ENCODE measurements at regions not wholly inside any gene's neighbourhood (a gene's known extent, or its start where the extent isn't known, plus 50 kb on each side); places are given as distances from the start of the nearest gene placed in this dataset.
A peak's percentile ranks its signal among the peaks of the same experiment; 100 is the strongest.
"Not testable (repeated sequence)": the region's sequence is repeated elsewhere in the genome, so short reads cannot be mapped to it uniquely, and the experiment has no call there.

DNA sequence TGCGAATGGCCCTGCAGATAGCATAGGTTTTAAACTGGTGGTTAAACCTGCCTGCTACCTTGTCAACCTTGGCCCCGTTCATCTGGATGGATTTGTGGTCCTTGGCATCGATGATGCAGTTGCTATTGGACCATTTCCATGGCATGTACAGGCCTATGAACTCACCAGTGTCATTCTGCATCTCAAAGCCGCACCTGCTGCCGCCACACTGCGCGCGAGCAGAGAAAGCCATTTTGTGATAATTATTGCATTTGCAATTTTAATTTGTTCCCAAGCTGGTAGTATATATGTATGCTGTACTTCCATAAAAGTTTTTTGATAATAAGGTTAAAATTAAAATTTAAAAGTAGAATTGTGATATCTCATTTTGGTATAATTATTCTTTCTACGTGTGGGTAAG is 94.8 kb upstream of the UXS1 start:
- DNase-seq: no peak

DNA sequence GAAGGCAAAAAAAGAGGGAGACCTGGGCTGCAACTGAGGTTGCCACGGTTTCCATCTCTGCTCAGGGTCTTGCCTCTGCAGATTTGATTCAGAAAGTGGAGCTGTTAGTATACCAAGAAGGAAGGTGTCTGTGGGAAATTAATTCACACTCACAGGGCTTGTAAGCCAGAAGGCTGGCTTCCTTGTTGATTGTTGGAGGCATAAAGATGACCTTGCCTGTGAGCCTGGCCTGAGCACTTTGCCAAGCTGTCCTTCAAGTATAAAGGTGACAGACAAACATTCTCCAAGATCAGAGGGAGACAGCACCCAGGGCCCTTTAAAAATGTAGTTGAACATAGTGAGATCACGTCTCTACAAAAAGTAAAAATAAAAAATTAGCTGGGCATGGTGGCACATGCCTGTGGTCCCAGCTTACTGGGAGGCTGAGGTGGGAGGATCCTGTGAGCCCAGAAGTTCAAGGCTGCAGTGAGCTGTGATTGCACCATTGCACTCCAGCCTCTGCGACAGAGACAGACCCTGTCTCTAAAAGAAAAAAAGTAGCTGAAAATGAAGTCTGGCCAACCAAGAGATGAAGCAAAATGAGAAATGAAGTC is 91.2 kb upstream of the UXS1 start:
- DNase-seq: no peak

DNA sequence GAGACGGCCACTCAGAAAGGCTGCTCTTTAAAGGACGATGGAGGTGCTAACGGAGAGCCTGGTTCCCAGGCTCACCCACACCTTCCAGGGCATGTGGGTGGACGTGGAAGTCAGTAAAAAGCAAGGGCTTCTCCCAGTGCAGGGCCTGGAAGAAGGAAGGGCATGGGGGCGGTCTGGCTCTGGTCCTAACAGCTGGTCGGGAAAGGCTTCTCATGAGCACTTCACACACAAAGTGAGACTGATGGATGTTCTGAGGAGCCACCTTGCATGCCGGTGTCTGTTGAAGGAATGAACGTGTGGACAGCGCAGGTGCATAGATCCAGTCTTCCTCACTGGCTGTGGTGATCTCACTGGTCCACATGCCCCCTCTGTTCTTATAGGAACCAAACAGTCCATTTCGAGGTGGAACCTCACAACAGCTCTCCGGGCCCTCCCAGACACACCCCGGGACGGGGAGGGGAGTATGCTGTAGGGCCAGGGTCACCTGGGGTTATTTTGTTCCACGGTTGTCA is 90.6 kb upstream of the UXS1 start:
- no peak for DNase-seq

DNA sequence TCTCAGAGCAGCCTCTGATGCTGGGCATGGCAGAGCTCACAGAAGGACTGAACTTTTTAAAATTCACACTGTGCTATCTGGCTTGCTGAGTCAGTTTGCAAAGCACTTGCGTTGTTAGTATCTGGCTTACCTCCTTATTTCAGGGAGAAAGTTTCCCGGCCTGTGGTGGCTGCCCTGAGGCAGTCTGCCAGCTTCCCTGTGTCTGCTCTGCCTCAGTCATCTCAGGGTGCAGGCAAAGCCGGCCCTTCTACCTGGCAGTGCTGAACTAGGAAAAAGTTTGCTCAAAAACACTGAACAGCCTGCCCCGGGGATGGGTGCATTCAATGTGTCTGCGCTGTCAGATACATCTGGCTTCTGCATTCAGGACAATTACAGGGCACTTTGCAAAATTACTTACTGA is 90.2 kb upstream of the UXS1 start:
- no peak for DNase-seq

DNA sequence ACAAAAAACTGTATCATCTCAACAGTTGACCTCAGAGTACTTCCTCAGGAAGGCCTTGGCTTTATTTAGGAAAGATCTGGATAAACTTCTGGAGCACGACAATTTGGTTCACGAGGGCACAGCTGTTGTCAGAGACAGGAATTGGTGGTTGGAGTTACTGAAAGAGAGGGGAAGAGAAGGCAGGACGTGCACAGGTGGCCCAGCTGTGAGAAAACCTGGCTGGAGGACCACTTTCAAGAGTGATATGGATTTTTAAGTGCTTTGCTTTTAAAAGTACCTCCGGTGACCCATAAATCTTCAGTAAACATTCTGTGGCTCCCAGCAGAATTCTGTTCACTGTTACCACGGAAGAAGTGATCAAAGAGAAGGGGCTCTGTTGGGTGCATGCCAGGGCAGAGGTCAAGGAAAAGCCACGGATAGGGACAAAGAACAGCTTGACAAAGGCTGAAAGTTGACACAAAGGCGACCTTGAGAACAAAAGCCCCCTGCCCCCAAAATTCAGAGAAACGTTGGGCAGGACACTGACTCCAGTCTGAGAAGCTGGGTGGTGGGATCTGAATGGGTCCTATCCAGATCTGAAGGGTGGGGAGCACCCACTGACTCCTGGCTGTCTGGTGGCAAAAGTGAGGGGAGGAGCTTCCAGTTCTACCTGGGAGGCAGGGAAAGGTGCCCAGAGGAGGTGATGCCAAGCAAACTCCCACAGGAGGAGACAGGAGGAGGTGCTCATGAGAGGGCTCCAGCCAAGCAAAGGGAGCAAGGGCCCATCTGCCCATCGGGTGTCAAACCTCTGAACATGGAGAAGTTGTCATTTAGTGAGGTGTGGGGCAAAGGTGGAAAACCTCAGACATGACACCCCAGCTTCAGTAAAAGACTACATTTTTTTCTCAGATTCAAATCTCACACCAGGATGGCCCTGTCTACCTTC is 89.4 kb upstream of the UXS1 start:
- not testable (repeated sequence) for DNase-seq

DNA sequence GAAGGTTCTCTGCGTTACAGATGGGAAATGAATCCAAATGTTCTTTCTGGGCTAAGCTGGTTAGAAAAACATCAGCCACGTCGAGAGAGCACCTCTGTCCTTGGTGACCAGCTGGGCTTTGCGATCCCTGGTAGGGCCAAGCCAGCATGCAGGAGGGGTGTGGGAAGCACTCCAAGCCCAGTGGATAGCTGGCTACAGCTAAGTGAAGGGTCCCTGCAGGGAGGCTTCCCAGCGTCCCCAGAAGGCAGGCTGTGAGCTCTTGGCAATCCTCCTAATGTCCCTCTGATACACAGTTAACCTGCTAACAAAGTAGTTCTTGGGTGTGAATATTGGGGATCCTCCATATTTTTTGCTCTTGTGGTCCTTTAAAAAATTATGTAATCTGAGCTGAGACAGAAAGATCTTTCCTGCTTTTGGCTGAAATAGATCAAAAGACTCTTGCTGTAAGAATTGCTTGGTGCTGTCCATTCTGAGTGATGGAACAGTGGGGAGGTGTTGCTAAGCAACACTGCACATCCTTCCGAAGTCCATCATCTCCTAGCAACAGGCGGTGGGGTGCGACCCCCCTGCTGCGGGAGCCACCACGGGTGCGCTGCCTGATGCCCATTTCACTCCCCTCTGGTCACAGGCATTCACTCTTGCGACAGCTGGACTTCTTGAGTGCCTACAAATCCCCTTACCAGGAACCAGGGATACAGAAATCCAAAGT is 88.5 kb upstream of the UXS1 start:
- DNase-seq: no peak

DNA sequence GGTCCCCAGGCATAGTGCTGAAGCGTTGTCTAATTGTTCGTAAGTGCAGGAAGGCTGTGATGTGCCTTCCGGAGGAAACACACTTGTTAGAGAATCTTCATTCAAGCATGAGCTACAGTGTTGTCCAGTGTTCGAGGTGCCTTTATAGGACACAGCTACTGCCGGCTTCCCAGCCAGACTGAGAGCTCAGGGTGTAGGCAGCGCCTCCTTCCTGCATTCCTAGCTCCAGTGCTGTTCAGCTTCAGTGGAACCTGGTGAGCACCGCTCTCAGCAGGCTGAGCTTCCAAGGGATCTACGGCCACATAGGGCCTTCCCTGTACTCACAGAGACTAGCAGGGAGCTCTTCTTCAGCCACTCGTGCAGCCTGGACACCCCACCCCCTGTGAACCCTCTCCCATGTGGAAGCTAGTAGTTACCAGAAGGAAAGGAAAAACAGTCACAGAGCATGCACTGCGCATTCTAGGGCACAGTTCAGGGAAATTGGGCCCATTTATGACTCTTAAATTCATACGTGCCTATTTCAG is 87.9 kb upstream of the UXS1 start:
- DNase-seq: not testable (repeated sequence)

DNA sequence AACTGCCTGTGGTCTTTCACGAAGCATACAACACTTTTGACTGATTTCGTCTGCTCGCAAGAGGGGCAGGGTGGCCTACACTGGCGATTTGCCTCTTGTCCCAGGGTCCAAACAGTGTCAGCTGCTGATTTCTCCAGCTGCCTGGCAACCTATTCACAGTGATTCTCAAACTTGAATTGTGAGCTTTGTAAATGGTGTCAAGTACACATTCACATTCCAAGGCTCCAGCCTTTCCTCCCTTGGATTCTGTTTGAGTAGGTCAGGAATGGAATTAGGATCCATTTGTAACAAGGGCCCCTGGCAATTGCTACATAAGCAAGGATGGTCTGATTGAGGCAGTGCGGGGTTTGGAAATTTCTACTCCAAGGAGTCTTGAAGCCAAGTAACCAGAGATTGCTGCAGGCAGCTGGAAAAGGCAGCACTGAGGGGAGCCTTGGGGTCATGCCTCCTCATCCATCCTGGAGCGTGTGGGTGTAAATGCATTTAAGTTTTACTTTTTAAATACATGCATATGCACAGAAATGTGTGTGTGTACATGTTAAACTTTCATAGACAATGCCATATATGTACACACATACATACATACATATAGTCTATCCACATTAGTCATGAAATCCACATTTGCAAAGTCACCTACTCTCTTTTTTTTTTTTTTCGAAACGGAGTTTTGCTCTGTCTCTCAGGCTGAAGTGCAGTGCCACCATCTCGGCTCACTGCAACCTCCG is 86.8 kb upstream of the UXS1 start:
- DNase-seq: no peak

DNA sequence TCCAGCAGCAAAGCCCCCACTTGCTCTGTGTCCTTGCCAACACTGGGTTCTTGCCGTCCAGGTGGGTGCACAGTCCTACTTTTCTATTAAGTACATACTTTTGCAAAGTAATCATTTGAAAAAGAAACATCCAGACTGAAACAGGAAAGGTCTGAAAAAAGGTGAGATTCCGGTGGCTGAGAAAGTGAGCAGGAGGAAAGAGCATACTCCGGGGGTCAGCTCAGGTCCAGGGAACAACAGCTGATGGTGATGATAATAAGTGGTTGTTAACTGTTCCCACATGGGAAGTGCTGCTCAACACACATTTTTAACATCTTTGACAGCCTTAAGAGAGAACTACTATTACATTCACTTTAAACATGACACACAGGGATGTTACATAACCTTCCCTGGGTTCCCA is 86.1 kb upstream of the UXS1 start:
- no peak for DNase-seq

DNA sequence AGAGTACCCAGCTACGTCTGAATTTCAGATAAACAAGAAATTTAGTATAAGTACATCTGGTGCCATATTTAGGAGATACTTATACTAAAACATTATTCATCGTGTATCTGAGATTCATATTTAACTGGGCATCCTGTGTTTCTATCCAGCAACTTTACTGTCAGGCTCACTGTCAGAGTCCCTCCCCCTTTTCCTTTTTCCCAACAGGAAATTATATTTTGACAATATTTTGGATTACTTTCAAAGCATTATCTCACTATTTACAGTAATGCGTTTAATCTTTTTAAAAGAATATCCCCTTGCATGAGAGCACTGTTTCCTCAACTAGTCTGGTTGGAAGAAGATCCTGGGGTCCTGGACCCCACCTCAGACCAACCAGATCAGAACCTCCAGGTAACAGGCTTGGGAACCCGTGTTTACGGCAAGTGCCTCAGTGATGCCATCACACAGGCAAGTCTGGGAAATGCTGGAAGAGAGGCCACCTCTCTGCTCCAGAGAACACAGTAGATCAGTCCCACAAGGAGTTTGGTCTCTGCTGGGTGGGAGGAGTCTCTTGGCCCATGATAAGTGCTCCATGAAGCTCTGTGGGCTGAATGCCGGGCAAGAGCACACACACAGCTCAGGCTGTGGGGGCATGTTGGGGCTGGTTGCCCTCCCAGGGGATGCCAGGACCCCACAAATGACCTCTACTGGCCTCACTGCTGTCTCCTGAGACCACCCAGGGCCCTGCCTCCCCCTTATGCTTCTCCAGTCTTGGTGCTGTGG is 84.2 kb upstream of the UXS1 start:
- no peak for DNase-seq

DNA sequence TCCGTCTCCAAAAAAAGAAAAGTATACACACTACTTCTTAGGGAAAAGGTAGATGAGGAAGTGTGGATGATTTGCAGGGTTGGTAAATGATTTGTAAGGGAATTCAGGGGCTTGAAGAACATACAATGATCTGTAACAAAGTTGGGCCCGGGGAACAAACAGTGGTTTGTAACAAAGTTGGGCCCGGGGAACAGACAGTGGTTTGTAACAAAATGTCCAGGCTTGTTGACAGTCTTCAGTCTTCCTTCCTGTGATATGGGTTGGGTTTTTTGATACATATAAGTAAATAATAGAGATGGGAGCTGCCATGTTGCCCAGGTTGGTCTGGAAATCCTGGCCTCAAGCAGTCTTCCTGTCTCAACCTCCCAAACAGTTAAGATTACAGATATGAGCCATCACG is 83.3 kb upstream of the UXS1 start:
- no peak for DNase-seq

DNA sequence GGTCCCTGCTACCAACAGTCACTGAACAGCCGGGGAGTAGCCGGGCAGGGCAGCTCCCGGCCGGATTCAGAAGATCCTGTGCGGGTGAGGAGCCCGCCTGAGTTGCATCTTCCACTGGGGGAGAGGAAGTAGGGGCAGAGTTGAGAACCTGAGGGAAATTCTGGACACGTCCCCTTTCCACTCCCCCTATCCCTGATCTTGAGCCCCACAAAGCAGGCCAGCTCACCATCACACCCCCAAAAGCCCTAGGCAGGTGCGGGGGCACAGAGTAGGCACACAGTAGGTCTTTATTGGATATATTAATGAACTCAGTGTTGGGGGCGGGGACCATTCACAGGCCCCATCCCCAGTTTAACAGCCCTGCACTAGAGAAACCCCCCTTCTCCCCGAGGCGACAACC is 81.9 kb upstream of the UXS1 start:
- DNase-seq: no peak

DNA sequence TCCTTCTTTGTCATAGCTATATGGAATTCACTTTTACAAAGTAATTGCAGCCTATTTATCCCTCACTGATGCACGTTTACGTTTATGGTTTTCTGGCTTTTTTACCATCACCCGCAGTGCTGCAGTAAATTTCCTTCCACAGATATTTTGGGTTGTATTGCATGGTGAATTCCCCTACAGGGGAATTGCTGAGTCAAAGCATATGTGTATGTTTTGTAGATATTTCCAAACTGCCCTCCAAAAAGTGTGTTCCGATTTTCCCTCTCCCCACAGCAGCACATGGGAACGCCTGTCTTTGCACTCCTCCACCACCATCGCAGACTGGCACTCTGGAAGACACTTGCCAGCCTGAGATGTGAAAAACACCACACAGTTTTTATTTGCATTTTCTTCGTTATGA is 80.6 kb upstream of the UXS1 start:
- no peak for DNase-seq

DNA sequence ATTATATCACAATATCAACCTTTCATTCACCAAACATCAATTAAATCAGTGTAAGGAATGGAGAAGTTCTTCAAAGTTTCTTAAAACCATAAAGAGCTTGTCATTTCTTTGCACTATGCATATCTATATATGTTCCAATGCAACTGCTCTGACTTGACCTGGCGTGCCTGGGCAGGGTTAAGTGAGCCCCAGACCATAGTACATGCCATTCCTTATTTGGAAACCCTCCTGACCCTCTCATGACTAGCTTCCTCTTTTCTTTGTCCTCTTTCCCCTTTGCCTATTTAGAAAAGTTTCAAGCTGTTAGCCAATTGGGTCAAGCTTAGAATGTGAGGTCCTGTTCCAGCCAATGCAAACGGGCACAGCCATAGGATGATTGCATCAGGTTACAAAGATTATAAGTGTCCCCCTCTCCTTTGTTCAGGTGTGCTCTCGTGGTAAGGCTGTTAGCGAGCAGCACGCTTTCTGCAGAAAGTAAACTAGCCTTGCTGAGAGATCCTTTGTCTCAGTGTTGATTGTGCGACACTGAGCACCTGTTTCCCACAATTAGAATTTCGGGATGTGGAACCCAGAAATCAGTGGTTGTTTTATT is 78.2 kb upstream of the UXS1 start:
- no peak for DNase-seq

DNA sequence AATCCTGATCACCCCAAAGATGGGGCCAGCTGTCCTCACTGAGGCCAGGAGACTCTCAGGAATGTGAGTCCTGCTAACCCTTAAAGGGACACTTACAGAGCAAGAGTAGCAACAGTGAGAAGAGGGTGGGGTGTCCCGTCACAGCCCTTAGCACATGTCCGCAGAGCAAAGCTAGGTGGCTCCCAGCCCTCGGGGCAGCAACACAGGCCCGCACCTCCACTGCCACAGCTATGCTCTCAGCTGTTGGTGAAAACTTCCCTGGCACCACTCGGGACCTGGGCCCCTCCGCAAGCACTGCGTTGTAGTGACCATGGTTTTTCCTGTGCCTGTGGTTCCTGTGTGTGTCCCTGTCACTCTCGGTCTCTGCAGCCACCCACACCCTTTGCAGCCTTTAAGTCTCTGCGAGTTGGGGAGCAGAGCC is 76.4 kb upstream of the UXS1 start:
- DNase-seq: no peak

DNA sequence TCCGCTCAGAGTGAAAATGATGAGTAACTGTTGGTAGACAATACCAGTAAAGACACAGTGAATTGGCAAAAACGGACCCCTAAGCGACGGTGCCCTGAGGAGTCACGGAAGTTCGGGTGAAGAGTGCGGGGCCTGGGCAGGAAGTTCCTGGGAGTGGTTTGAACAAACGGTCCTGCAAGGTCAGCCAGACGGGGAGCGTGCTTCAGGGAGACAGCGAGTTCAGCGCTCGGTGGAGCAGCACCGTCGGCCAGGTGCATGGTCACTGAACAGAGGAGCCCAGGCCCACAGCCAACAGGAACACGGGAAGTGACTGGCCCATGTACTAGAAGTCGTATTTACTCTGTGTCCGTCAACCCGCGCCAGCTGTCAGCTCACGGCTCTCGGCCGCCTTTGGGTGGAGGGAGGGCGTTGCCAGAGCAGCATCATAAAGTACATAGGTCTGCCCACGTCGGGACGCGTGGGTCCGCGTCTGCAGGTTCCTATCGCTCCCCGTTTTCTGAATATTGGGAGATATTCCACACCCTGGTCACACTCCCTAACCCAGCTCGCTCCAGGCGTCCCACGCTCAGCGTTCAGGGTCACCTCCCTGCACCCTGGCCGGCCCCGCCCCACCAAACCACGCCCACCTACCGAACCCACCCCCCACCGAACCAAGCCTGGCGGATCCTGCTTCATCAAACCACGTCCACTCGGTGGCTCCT is 75.6 kb upstream of the UXS1 start:
- DNase-seq: peak; percentile 34

DNA sequence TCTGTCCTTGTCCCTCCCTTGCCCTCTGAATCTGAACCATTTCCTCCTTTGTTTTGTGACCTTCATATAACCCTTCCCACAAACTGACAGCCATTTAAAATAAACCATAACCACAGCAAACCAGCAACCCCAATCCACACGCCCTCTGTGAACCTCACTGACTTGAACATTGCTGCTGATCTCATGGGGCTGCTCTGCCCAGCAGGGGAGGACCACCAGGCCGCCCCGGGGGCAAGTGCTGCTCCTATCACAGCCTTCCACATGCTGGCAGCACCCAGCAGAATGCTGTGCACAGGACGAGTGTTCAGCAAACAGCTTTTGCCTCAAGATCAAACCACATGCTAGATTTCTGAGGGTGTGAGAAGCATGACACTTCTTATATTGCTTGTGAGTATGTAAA is 73.9 kb upstream of the UXS1 start:
- DNase-seq: no peak

DNA sequence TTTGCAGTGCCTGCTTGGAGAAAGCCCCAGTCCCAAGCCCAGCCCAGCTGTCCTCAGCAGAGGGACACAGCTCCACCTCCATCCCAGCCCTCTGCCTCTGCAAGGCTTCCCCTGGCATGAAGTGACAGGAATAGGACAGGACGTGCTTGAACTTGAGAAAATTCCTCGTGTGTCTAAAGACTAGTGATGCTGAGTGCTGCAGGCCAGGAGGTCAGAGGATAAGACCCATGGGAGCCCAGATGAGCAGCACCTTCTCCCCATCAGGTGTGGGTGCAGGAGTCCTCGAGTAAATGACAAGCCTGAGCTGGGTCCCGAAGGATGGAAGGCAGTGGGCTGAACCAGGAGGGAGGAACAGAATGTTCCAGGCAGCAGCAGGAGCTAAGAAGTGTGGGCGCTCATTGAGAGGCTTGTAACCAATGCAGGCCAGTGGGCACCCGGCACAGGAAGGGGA is 67.8 kb upstream of the UXS1 start:
- no peak for DNase-seq

DNA sequence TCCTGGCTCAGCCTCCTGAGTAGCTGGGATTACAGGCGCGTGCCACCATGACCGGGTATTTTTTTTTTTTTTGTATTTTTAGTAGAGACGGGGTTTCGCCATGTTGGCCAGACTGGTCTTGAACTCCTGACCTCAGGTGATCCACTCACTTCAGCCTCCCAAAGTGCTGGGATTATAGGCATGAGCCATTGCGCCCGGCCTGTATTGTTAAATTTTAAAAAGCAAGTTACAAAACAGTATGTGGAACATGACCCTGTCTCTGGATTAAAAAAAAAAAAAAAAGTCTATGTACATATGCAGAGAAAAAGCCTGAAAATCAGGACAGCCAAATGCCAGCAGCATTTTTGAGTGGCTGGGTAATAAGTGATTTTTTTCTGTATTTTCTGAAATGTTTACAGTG is 64.8 kb upstream of the UXS1 start:
- DNase-seq: not testable (repeated sequence)

DNA sequence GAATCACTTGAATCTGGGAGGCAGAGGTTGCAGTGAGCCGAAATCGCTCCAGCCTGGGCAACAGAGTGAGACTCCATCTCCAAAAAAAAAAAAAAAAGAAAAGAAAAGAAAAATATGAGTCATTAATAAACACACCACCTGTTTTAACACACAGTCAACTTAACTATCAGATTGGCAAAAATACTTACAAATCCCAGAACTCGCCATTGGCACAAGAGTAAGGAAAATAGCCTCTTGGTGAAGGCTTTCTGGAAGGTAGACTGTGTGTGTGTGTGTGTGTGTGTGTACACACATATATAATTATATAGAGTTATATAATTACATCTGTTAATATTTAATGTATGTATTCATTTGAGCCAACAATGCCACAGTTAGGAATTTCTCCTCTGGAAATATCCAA is 63.7 kb upstream of the UXS1 start:
- no peak for DNase-seq

DNA sequence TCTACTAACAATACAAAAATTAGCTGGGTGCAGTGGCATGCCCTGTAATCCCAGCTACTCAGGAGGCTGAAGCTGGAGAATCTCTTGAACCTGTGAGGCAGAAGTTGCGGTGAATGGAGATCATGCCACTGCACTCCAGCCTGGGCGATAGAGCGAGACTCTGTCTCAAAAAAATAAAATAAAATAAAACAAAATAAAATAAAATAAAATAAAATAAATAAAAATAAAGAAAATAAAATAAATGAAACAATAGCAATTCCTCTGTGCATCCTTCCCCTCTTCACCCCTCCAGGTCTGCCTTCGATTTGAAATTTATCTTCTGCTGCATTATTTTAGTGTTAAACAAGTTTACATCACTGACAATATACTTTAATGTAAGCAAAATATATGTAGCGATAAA is 63.0 kb upstream of the UXS1 start:
- no peak for DNase-seq
